HG03196 (cell line): ENCODE measurements at regions not wholly inside any gene's neighbourhood (a gene's known extent, or its start where the extent isn't known, plus 50 kb on each side); places are given as distances from the start of the nearest gene placed in this dataset.
"Not testable (repeated sequence)": the region's sequence is repeated elsewhere in the genome, so short reads cannot be mapped to it uniquely, and the experiment has no call there.

ENCODE experiments used
- ATAC-seq: cut with Tn5 transposase; IDR thresholded peaks from one replicate; pipeline ENCODE4 v1.9.1; 2021; ENCODE audit not compliant: unreplicated experiment

- ATAC-seq: no peak
Measured at GRCh38 chrX:40530509-40530908, 50.3 kb upstream of the ATP6AP2 start.

- no peak for ATAC-seq
Measured at GRCh38 chrX:40527543-40527942, 53.2 kb upstream of the ATP6AP2 start.

- ATAC-seq: no peak
Measured at GRCh38 chrX:40526412-40526811, 54.4 kb upstream of the ATP6AP2 start.

GRCh38 chrX:40525901-40526300 is 54.9 kb upstream of the ATP6AP2 start:
- not testable (repeated sequence) for ATAC-seq

- no peak for ATAC-seq
Measured at GRCh38 chrX:40524423-40524822, 56.3 kb upstream of the ATP6AP2 start.

- ATAC-seq: no peak
Measured at GRCh38 chrX:40523852-40524251, 56.9 kb upstream of the ATP6AP2 start.

- no peak for ATAC-seq
Measured at GRCh38 chrX:40521868-40522450, 58.8 kb upstream of the ATP6AP2 start.

- ATAC-seq: no peak
Measured at GRCh38 chrX:40514376-40514775, 66.4 kb upstream of the ATP6AP2 start.

- no peak for ATAC-seq
Measured at GRCh38 chrX:40513835-40514234, 66.9 kb upstream of the ATP6AP2 start.

GRCh38 chrX:40513012-40513411 is 67.8 kb upstream of the ATP6AP2 start:
- no peak for ATAC-seq

- ATAC-seq: no peak
Measured at GRCh38 chrX:40511258-40511657, 69.5 kb upstream of the ATP6AP2 start.

GRCh38 chrX:40508560-40508959 is 72.2 kb upstream of the ATP6AP2 start:
- no peak for ATAC-seq

GRCh38 chrX:40506201-40506985 is 74.4 kb upstream of the ATP6AP2 start:
- ATAC-seq: no peak

- ATAC-seq: no peak
Measured at GRCh38 chrX:40504801-40505605, 75.8 kb upstream of the ATP6AP2 start.

GRCh38 chrX:40503094-40503493 is 77.7 kb upstream of the ATP6AP2 start:
- no peak for ATAC-seq

GRCh38 chrX:40502688-40503087 is 78.1 kb upstream of the ATP6AP2 start:
- no peak for ATAC-seq

GRCh38 chrX:40501164-40501855 is 79.5 kb upstream of the ATP6AP2 start:
- ATAC-seq: no peak

- ATAC-seq: no peak
Measured at GRCh38 chrX:40496728-40497127, 84.0 kb upstream of the ATP6AP2 start.

- ATAC-seq: no peak
Measured at GRCh38 chrX:40495659-40496058, 85.1 kb upstream of the ATP6AP2 start.

GRCh38 chrX:40494005-40494404 is 86.8 kb upstream of the ATP6AP2 start:
- no peak for ATAC-seq

GRCh38 chrX:40488296-40488695 is 92.5 kb upstream of the ATP6AP2 start:
- ATAC-seq: no peak
